DOHH2 (cell line): ENCODE measurements at regions not wholly inside any gene's neighbourhood (a gene's known extent, or its start where the extent isn't known, plus 50 kb on each side); places are given as distances from the start of the nearest gene placed in this dataset.

Experiments
- EZH2phosphoT487 ChIP-seq: fragments of 200-600 bp; sonication (generic); IDR thresholded peaks from 2 replicates; pipeline ENCODE4 v1.6.1; 2017; ENCODE audit warnings: borderline replicate concordance, mild to moderate bottlenecking, antibody characterized with exemption, low read length, moderate library complexity, mixed read lengths
- TF ChIP-seq, protein P1 (sequence below): fragments of 200-600 bp; sonication (generic); IDR thresholded peaks from one replicate; pipeline ENCODE4 v1.5.1; 2014; ENCODE audit warnings: antibody characterized with exemption, mild to moderate bottlenecking, low read depth, low read length; ENCODE audit not compliant: poor library complexity, severe bottlenecking

DNA sequence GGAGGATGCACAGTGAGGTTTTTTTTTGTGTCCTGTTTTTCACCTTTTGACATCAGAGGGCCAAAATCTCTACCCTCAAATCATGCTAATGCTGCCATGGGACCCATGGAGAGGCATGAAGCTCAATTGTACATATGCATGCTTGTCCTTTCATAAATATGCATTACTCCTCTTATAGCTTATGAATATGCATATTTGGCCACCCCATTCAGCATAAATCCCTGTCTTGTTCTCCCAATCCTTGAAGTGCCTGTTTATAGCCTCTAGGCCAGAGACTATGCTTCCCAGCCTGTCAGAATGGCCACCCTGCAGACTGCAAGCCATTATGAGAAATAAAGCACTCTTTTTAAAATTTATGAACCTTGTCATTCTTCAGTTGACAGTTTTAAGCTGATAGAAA lies 696.4 kb upstream of the ZNF804A start:
- TF ChIP-seq, protein P1, sequence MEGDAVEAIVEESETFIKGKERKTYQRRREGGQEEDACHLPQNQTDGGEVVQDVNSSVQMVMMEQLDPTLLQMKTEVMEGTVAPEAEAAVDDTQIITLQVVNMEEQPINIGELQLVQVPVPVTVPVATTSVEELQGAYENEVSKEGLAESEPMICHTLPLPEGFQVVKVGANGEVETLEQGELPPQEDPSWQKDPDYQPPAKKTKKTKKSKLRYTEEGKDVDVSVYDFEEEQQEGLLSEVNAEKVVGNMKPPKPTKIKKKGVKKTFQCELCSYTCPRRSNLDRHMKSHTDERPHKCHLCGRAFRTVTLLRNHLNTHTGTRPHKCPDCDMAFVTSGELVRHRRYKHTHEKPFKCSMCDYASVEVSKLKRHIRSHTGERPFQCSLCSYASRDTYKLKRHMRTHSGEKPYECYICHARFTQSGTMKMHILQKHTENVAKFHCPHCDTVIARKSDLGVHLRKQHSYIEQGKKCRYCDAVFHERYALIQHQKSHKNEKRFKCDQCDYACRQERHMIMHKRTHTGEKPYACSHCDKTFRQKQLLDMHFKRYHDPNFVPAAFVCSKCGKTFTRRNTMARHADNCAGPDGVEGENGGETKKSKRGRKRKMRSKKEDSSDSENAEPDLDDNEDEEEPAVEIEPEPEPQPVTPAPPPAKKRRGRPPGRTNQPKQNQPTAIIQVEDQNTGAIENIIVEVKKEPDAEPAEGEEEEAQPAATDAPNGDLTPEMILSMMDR = no peak
- no peak for TF ChIP-seq EZH2phosphoT487
